Tongue (tissue), 1 donor: ENCODE measurements at regions not wholly inside any gene's neighbourhood (a gene's known extent, or its start where the extent isn't known, plus 50 kb on each side); places are given as distances from the start of the nearest gene placed in this dataset.

ENCODE experiments used
- DNase-seq: peaks from one replicate; pipeline ENCODE4 v3.0.0-alpha.2; 2015

DNA sequence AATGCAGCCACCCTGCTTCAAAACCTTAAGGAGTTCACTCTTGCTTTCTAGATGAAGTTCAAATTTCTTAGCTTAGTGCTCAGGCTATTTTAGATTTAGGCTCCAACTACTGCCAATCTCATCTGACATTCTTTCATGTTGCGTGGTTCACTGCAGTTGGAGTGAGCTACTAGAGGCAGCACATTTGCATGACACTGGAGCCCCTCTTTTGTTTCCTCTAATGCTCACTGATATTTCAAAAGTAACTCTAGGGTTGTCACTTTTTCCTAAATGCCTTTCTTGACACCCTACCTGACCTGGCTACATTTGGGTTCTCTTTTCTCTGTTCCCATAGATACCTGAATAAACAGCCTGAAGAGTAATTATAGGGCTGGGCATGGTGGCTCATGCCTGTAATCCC lies 586.5 kb upstream of the GOT2 start:
- no peak for DNase-seq

DNA sequence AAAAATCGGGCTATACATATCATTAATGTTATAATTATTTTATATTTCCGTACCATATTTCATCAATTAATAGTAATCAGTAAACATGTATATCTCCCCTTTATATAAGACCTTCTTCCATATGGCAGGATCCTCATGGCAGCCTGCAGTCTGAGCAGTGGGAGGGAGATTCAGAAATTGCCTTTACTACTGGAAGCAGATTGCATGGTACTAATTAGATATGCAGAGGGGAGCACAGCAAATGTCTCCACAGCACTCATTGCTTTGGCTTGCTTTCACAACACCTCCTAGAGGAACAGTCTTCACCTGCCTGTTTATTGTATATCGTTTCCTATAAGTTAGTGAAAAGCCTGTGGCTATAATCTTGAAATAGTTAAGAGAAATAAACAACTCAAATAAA lies 585.8 kb upstream of the GOT2 start:
- DNase-seq, result no peak

DNA sequence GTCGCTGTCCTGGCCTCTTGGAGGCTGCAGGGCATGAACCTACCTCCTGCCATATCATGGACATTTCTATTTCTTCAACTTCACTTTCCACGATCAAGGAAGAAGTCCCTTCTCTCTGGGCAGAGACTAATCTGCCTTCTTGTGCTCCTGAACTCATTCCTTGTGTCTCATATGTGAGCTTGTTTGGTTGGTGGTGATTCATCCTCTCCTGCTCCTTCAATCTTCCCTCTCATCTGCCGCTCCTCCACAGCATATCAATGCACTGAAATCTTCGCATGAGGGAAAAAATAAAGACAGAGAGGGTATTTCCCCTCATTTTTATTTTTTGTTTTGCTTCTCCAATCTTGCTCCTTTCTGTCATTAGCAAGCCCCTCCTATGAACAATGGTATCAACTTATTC lies 571.7 kb upstream of the GOT2 start:
- no peak for DNase-seq

DNA sequence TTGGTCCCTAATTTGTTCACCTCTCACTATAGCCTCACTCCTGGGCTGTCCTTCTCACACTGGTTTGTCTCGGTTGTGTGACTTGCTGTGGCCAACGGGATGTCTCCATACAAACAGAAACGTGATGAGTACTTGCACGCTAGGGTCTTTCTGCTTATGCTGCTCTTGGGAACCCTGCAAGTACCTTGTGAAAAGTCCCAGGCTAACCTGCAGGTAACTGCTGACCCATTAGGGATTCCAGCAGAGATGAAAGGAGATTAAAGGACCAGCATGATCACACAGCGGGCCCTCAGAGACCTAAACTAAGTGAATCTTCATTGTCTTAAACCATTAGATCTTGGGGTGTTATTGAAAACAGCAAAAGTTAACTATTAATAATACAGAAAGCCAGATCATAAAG lies 562.8 kb upstream of the GOT2 start:
- DNase-seq, result no peak

DNA sequence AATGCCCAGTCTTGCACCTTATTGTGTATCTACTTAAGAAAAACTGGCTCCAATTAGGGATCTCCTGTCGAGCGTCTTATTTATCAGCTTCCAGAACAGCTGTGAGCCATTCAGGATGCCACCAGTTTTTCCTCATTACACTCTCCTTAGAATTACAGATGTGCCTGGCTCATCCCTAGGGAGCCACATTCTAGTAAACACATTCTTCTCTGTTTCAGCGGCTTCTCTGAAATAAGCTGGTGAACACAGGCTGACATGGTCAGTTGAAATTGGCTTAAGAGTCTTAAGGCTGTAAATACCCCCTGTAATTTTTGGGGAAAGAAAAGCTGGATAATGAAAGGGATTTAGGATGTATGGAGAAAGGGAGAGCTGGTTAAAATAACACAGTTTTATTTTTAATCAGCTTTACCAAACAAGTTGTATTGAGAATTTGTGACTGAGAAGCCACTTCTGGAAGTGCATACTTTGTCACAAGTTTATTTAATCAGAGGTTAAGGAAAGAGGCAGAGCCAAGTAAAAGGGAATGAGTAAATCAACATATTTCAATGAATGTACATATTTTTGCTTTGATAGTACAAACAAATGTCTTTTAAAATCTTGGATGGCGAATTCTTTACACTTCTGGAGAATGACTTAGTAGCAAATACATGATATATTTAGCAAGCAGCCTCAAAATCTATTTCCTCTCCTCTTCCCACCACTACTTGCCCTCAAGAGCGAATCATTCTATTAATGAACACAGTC lies 562.0 kb upstream of the GOT2 start:
- DNase-seq, result peak; percentile 58

DNA sequence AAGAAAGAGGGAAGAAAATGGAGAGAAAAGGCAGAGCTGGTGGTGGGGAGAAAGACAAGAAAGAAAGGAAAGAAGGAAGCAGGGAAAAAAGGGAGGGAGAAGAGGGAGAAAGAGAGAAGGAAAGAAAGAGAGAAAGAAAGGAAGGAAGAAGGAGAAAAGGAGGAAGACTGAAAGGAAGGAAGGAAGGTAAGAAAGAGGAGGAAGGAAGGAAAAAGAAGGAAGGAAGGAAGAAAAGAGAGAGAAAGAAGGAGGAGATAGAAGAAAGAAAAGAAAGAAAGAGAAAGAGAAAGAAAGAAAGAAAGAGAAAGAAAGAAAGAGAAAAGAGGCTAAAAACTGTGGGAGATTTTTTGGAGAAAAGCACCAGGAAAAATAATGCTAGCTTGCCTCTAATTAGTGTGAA lies 561.4 kb upstream of the GOT2 start:
- DNase-seq, result no peak

DNA sequence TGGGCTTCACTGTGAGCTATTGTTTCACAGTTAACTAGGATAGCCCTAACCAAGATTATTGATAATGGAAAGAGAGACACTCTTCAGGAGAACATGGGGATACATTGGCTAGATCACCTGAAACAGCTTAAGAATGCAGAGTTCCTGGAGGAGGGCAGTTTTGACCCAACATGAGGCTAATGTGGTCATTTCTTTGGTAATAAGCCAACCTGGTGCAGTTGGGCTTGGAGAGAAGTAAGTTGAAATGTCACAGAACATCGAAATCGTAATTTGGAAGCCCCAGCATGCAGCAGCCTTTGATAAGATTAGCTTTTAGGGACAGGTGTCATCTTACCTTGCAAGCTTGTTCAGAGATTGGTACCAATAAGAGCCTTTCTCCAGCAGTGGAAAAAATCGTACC lies 556.6 kb upstream of the GOT2 start:
- DNase-seq, result no peak

DNA sequence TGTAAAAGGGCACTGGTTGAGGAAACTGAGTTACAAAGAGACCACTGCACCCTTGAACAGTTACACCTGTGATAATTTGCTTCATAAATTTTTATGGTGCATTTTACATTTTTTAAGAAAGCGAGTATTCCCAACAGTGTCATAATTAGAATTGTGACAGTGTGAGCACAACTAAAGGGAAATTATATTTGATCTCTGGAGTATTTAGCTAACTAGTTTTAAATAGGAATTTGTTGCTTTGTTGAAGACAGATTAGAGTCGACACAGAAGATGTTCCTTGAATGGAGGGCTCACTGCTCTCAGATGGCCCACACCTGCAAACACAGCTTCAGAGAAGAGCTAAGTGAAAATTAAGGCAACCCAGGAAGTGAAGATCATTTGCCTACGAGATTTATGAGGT lies 555.0 kb upstream of the GOT2 start:
- DNase-seq, result no peak

DNA sequence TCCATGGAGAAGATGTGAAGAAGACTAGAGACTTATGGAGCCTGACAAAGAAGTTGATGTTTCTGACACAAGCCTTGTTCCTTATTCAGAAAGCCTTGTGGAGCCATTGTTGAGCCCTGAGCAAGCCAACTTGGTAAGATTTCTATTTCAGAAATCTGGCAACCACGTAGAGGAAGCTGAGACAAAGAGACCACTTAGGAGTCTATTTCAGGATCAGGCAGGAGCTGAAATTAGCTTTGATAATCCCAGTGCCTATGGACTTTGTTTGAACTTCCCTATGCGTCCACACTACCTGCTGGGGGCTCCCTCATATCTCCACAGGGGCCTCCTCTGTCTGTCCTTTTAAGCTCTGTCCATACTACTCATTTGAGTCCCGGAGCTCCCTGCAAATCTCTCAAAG lies 540.0 kb upstream of the GOT2 start:
- DNase-seq, result no peak

DNA sequence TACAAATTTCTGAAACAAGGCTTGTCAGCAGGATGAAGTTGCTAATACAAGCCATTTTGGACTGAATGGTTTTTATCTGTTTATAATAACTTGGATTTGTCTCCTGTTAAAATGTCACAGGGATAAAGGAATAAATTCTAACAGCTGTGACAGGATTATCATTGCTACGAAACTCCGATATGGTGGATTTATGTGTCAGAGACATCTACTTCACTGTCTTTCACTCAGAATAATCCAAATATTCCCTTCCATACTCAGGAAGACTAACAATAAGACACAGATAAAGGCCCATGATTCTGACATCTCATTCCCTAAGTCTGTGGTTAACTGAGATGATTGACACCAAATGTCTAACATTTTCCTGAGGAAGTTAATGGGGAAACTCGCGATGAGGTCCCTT lies 529.8 kb upstream of the GOT2 start:
- peak; percentile 69 for DNase-seq

DNA sequence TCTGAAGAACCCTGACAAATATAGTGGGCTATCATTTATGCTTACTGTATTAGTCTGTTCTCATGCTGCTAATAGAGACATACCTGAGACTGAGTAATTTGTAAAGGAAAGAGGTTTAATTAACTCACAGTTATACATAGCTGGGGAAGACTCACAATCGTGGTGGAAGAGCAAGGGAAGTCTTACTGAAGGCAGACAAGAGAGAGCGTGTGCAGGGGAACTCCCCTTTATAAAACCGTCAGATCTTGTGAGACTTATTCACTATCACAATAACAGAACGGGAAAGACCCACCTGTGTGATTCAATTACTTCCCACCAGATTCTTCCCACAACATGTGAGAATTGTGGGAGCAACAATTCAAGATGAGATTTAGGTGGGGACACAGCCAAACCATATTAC lies 526.8 kb upstream of the GOT2 start:
- no peak for DNase-seq

DNA sequence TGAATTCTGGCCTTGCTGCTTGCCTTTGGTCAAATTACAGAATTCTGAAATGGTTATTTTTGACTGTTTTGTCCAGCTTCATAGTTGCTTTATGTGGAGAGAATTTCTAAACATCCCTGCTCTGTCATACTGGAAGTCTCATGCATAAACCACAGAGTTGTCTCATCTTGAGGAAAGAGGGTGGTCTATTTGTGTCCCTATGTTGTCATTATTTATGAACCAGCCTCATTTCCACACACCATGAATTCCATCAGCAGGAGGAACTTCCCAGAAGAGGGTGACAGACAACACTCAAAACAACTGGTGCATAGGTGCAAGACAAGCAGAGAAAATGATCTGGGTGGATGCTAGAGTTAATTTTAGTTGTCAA lies 525.8 kb upstream of the GOT2 start:
- DNase-seq, result no peak

DNA sequence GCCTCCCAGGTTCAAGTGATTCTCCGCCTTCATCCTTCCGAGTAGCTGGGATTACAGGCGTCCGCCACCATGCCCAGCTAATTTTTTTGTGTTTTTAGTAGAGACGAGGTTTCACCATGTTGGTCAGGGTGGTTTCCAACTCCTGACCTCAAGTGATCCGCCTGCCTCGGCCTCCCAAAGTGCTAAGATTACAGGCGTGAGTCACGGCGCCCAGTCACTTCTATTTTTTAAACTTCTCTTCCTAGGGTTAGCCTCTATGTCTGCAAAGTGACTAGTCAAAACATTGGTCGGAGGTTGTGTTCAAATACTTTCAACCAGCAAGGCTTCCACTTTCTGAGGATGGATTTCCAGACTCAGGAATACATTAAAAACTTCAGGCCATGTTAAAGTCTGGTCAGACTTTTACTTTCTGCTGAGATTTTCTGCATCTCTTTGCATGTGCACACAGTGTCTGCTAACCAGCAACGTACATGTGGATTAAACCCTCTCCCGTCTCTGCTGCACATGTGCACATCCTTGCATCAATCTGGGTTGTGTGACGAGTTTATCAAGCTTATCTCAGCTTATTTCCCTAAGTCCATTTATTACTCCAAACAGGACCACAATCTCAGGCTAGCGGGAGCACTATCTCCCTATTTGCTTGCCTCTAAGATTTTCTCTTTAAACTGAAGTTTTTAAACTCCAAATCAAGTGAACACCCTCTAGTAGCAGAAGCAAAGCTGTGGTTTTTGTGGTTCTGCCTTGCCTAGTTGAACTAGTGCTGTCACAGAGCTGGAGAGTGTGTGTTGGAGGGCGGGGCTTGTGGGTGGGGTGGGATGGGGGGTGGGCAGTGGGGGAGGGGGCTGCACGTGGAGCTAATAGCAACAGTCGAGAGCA lies 525.2 kb upstream of the GOT2 start:
- DNase-seq, result no peak

DNA sequence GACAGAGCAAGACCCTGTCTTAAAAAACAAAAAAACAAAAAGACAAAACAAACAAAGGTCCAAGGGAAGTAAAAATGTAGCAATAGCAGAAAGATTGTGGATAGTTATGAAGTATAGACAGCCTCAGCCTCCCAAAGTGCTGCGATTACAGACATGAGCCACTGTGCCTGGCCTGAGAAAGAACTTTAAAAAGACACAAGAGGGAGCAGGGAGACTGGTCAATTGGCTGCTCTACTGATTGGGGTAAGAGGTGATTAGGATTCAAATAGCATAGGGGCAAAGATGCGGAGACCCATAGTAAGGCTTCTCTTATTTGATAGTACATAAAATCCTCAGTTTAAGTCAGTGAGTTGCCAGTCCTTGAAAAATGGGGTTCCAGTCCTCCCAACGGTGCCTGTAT lies 518.2 kb upstream of the GOT2 start:
- no peak for DNase-seq

DNA sequence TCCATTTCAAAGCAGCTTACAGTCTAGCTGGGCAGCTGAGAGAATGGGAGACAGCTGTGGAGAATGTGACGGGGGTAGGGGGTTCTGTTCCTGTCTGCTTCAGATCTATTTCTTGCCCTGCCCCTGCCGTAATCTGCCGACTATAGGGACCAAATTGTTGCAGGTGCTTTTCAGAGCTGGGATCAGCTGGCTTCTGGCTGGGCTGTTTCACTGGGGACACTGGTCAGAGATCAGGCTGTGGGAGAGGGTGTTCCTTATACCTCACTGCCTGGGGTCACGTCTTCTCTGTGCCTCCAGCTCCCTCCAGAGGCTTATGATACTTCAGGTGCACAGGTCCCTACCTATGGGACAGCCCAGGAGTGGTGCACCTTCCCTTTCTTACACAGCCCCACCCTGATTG lies 514.9 kb upstream of the GOT2 start:
- DNase-seq, result no peak

DNA sequence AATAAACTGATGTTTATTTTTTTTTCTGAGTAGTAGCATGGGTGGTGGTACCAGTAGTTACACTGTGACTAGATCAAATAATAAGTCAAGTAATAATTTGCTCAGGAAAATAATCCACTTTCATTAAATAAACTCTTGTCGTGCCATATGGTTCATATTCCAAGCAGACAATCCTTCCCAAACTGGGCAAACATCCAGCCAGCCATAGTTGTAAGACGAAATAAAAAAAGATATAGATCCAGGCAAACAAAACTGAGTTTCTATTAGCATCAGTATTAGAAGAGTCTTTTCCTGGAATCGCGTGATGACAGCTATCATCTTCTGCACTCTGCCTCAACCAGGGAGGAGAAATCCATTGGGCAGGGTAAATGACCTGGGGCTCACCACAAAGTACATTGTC lies 508.4 kb upstream of the GOT2 start:
- peak; percentile 26 for DNase-seq

DNA sequence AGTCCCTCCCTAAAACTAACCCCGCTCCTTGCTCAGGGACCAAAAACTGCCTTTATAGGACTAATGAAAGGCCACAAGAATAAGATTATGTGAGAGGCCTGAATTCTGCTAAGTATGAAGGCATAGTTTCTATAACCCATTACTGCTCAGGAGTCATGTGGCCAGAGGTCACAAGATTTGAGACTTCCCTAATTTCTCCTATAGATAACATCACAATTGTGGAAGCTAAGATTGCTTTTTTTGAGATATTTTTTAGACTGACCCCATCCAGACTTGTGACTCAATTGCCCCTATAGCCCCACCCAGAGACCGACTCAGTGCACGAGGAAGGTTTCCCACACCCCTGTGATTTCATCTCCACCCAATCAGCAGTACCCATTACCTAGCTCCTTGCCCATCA lies 504.1 kb upstream of the GOT2 start:
- DNase-seq, result no peak

DNA sequence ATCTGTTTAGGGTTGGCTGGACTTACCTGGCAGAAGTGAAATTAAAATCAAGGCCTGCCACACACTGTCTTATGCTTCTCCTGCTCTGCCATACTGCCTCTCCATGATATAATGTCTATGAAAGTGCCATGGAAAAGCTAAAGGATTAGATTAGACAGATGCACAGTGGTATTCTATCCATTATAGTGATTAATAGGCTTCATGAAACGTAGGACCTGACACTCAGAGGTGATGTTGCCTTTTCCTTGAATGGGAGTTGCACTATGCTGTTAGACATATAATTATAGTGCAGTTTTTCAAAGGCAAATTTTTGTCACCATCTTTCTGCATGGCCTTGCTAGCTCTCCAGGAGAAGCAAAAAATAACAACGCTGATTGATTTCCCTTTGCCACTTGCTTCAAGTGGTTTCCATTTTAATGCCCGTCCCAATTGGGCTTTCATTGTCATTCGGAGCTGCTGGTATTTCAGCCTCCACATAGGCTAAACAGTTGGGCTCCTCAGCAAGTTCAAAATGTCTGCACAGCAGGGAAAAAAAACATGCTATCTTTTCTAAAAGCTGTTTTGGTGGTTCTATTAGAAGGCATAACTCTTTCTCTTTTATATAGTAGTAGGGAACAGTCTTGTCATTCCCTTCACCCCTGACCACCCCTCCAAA lies 502.8 kb upstream of the GOT2 start:
- no peak for DNase-seq

DNA sequence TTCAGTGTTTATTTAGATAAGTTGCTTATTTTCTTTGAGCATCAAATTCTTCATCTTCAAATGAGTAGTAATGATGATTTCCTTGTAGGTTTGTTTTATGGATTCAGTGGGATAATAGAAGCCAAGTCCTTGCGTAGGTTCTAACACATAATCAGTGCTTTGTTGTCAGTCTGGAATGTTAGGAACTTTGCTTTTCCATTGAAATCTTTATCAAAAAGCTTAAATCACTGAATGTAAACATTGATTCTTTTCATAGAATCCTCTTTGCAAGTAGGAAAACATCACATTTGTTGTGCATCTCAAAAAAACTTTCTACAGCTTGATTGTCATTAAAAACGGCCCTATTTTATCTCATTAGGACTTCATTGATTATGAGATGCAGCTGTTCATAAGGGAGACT lies 490.3 kb upstream of the GOT2 start:
- no peak for DNase-seq

DNA sequence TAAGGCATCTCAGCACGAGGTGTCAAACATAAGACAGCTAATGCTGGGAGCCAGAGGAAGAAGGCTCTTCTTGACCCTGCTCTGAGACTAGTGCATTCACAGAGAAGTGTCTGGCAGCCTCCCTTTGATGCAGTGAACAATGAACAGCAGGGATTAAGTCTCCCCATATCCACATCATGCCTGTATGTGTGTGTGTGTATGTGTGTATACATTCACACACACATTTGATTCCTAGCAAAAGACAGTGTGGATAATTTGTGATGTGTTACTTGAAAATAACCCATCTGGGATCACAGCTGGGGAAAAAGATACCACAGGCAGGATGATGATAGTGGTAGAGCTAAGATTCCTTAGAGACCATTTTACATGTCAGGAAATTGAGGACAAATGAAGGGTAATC lies 485.9 kb upstream of the GOT2 start:
- DNase-seq, result no peak

DNA sequence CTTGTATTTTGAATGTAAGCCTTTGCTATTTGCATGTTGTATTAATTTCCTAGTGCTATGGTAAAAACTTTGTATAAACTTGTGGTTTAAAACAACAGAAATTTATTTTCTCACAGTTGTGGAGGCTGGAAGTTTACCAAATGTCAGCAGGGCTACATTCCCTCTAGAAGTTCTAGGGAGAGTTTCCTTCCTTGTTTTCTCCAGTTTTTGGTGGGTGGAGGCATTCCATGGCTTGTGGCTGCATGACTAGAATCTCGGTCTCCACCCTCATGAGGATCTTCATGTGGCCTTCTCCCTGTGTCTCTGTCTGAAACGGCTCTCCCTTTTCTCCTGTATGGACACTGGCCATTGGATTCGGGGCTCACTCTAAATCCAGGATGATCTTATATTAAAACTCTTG lies 482.2 kb upstream of the GOT2 start:
- no peak for DNase-seq

DNA sequence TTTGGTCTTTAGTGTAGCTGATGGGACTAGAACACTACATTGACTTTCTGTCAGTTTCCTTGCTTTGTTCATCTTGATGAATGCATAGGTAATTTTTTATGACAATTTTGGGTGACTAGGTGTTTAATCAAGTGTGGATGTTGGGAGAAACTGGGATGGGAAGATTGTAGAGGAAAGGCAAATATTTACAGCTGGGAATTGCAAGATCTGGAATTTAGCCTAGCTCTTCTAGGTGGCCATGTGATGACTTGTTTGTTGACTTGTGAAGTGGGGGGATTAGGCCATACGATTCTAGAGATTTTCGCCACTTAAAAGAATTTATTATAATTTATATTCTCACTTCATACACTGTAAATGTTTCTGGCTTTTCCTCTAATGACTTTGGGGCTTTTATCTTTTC lies 480.3 kb upstream of the GOT2 start:
- no peak for DNase-seq

DNA sequence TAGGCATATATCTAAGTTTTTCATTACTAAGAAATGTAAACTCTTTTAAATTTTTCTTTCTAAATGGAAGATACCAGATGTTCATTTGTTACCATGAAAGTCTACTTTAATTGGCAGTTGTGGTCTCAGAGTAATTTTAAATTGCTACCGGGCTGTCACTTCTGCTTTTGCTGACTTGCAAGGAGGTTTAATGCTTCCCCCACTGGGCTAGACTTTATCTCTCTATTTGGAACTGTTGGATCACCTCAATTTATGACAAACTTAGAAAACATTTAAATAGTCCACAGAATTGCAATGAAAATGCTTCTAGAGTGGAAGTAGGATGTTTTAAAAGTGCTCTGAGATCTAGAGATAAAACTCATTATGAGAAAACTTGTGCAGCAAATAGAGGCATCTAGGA lies 479.8 kb upstream of the GOT2 start:
- DNase-seq, result no peak
